Ovary (tissue), 3 donors: ENCODE measurements at regions not wholly inside any gene's neighbourhood (a gene's known extent, or its start where the extent isn't known, plus 50 kb on each side); places are given as distances from the start of the nearest gene placed in this dataset.

Source experiments
- EP300 ChIP-seq: sonication (generic); formaldehyde crosslinking; IDR thresholded peaks from one replicate; pipeline ENCODE4 v1.6.1; 2017; ENCODE audit warnings: antibody characterized with exemption
- POLR2A ChIP-seq: fragments of 450-650 bp; IDR thresholded peaks from one replicate; pipeline ENCODE4 v1.6.1; 2017; ENCODE audit warnings: antibody characterized with exemption, mild to moderate bottlenecking, moderate library complexity
- TF ChIP-seq, protein P1 (sequence below), 3 donors: fragments of 450-650 bp in 2 of 3; fragments of 200-600 bp in 1 of 3; IDR thresholded peaks; one replicate each; pipeline versions ENCODE4 v1.5.1 to v1.8.0; 2016 to 2022; ENCODE audit warnings: antibody characterized with exemption in 3 of 3, mild to moderate bottlenecking in 1 of 3
- donor health status: DM: no; HTN: no; CAD: no.

DNA sequence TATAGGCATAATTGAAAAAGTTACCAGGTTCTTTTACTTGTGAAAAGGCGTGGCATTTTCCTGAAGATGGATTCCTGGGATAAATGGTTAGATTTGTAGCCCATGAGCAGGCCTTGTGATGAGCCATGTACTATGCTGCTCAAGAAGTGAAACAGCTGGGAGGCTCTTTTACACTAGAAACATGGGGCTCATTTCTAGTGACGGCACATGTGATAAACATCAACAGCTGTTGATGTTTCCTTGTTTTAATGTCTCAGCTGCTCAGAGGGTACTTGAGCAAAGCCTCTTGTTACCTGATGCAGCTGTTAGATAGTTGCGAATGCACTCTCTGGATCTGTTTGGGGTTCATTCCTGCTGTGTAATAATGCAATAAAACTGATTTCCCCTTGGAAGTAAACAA is 396.8 kb downstream of the GUCY1A2 start:
- TF ChIP-seq, protein P1, sequence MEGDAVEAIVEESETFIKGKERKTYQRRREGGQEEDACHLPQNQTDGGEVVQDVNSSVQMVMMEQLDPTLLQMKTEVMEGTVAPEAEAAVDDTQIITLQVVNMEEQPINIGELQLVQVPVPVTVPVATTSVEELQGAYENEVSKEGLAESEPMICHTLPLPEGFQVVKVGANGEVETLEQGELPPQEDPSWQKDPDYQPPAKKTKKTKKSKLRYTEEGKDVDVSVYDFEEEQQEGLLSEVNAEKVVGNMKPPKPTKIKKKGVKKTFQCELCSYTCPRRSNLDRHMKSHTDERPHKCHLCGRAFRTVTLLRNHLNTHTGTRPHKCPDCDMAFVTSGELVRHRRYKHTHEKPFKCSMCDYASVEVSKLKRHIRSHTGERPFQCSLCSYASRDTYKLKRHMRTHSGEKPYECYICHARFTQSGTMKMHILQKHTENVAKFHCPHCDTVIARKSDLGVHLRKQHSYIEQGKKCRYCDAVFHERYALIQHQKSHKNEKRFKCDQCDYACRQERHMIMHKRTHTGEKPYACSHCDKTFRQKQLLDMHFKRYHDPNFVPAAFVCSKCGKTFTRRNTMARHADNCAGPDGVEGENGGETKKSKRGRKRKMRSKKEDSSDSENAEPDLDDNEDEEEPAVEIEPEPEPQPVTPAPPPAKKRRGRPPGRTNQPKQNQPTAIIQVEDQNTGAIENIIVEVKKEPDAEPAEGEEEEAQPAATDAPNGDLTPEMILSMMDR (IDR thresholded peaks at IDR 0.05): no peak
- TF ChIP-seq POLR2A: no peak
- TF ChIP-seq EP300: no peak
